Neuronal stem cell (in vitro differentiated cells): ENCODE measurements at regions not wholly inside any gene's neighbourhood (a gene's known extent, or its start where the extent isn't known, plus 50 kb on each side); places are given as distances from the start of the nearest gene placed in this dataset.
A peak's percentile ranks its signal among the peaks of the same experiment; 100 is the strongest.

Experiments
- DNase-seq: peaks from one replicate; pipeline ENCODE4 v3.0.0-alpha.2; 2013; ENCODE audit warnings: low spot score
- H2AFZ ChIP-seq: one replicate; pipeline ENCODE4 v1.6.1; 2013; ENCODE audit warnings: mild to moderate bottlenecking, low read length, inconsistent platforms
- H2AK5ac ChIP-seq: 2 replicates; pipeline ENCODE4 v1.6.1; 2013; ENCODE audit warnings: low read depth, mild to moderate bottlenecking, inconsistent platforms, low read length, moderate library complexity, mixed read lengths
- H2BK120ac ChIP-seq: 2 replicates; pipeline ENCODE4 v1.6.1; 2013; ENCODE audit warnings: low read depth, mild to moderate bottlenecking, inconsistent platforms, low read length, moderate library complexity, mixed read lengths
- H2BK12ac ChIP-seq: one replicate; pipeline ENCODE4 v1.6.1; 2013; ENCODE audit warnings: low read length, inconsistent platforms
- H2BK15ac ChIP-seq: 2 replicates; pipeline ENCODE4 v1.6.1; 2013; ENCODE audit warnings: mild to moderate bottlenecking, low read length, inconsistent platforms, mixed read lengths
- H2BK5ac ChIP-seq: one replicate; pipeline ENCODE4 v1.6.1; 2013; ENCODE audit warnings: inconsistent platforms, mild to moderate bottlenecking, low read length, moderate library complexity
- H3K14ac ChIP-seq: one replicate; pipeline ENCODE4 v1.6.1; 2013; ENCODE audit warnings: low read length, inconsistent platforms
- H3K18ac ChIP-seq: 2 replicates; pipeline ENCODE4 v1.6.1; 2013; ENCODE audit warnings: low read length, inconsistent platforms
- H3K23ac ChIP-seq: 2 replicates; pipeline ENCODE4 v1.6.1; 2013; ENCODE audit warnings: low read depth, mild to moderate bottlenecking, mixed read lengths, low read length, inconsistent platforms; ENCODE audit not compliant: poor library complexity
- H3K27ac ChIP-seq: replicated peaks from 3 replicates; pipeline ENCODE4 v1.5.1; 2013; ENCODE audit warnings: low read length, inconsistent platforms
- H3K27me3 ChIP-seq, 3 experiments: 2 replicates each; pipeline ENCODE4 v1.6.1; 2013; ENCODE audit warnings: low read length in 3 of 3, mild to moderate bottlenecking in 2 of 3, inconsistent platforms in 1 of 3, low read depth in 1 of 3, mixed read lengths in 1 of 3, moderate library complexity in 1 of 3; ENCODE audit not compliant: control insufficient read depth in 3 of 3, insufficient read depth in 3 of 3
- H3K36me3 ChIP-seq, 2 donors: replicated peaks in 1 of 2; 2 replicates each; pipeline ENCODE4 v1.6.1; 2013; ENCODE audit warnings: low read length in 2 of 2; ENCODE audit not compliant: control insufficient read depth in 2 of 2, insufficient read depth in 2 of 2
- H3K4ac ChIP-seq: 2 replicates; pipeline ENCODE4 v1.6.1; 2013; ENCODE audit warnings: inconsistent platforms, mild to moderate bottlenecking, low read length, moderate library complexity
- H3K4me1 ChIP-seq, 2 donors: 1 replicate in 1 of 2; 2 replicates in 1 of 2; pipeline ENCODE4 v1.6.1; 2013; ENCODE audit warnings: low read length in 2 of 2, low read depth in 1 of 2; ENCODE audit not compliant: control insufficient read depth in 2 of 2, insufficient read depth in 1 of 2
- H3K4me2 ChIP-seq: one replicate; pipeline ENCODE4 v1.6.1; 2013; ENCODE audit warnings: mild to moderate bottlenecking, low read length, inconsistent platforms; ENCODE audit not compliant: insufficient read depth, poor library complexity, severe bottlenecking
- H3K4me3 ChIP-seq, 2 donors: 2 replicates each; pipeline ENCODE4 v1.5.1; 2013; ENCODE audit warnings: low read length in 2 of 2, mild to moderate bottlenecking in 2 of 2, inconsistent platforms in 1 of 2, moderate library complexity in 1 of 2
- H3K79me1 ChIP-seq: one replicate; pipeline ENCODE4 v1.6.1; 2013; ENCODE audit warnings: low read depth, mild to moderate bottlenecking, inconsistent platforms, low read length, moderate library complexity
- H3K9ac ChIP-seq: one replicate; pipeline ENCODE4 v1.6.1; 2013; ENCODE audit warnings: mild to moderate bottlenecking, low read depth, low read length, inconsistent platforms; ENCODE audit not compliant: poor library complexity
- H3K9me3 ChIP-seq, 2 donors: replicated peaks in 1 of 2; 2 replicates each; pipeline versions ENCODE3 to v1.6.1; 2013; ENCODE audit warnings: low read length in 2 of 2, mild to moderate bottlenecking in 2 of 2, inconsistent platforms in 1 of 2, low read depth in 1 of 2, mixed read lengths in 1 of 2, moderate library complexity in 1 of 2; ENCODE audit not compliant: control insufficient read depth in 2 of 2, insufficient read depth in 1 of 2
- H4K8ac ChIP-seq: one replicate; pipeline ENCODE4 v1.6.1; 2013; ENCODE audit warnings: low read depth, mild to moderate bottlenecking, inconsistent platforms, low read length, moderate library complexity
- H4K91ac ChIP-seq: one replicate; pipeline ENCODE4 v1.6.1; 2013; ENCODE audit warnings: low read length, low read depth, mild to moderate bottlenecking, inconsistent platforms; ENCODE audit not compliant: poor library complexity
- WGBS, 2 donors: extraction: QIAGEN DNeasy Blood & Tissue Kit; methylation state at CpG; one replicate each; pipeline ENCODE4 v1.1.7; 2013; ENCODE audit warnings: missing lambda C conversion rate in 2 of 2, mixed read lengths in 1 of 2; ENCODE audit not compliant: insufficient read length in 2 of 2, insufficient replicate concordance in 1 of 2; ENCODE audit errors: extremely low coverage in 2 of 2; 5-methylcytosine and 5-hydroxymethylcytosine counted together

GRCh38 chr6:121806116-121806515 is 370.7 kb downstream of the GJA1 start:
- no peak overlapping the region for H2BK12ac ChIP-seq
- no peak overlapping the region for H2AFZ ChIP-seq
- H3K4me1 ChIP-seq: peaks cover 3 to 7% of the 10 kb centered on the region in 2 donors
- H3K79me1 ChIP-seq: no peaks in the 10 kb centered on the region
- no peak overlapping the region for H3K18ac ChIP-seq
- peaks cover 0 to 6% of the 10 kb centered on the region in 2 donors for H3K9me3 ChIP-seq
- no peak overlapping the region for H3K9ac ChIP-seq
- no peak overlapping the region for H3K14ac ChIP-seq
- H4K8ac ChIP-seq: no peak overlapping the region
- DNase-seq: no peak
- H4K91ac ChIP-seq: no peak overlapping the region
- no peak overlapping the region for H3K23ac ChIP-seq
- no peaks in the 10 kb centered on the region for H3K36me3 ChIP-seq
- H2AK5ac ChIP-seq: no peak overlapping the region
- H2BK5ac ChIP-seq: no peak overlapping the region
- H3K27me3 ChIP-seq: no peaks in the 10 kb centered on the region
- H3K27ac ChIP-seq: no peak overlapping the region
- H2BK15ac ChIP-seq: no peak overlapping the region
- no peak overlapping the region for H3K4me2 ChIP-seq
- H2BK120ac ChIP-seq: no peak overlapping the region
- no CpG with 5 or more reads among the region's 1 CpG for WGBS, 2 donors
- H3K4ac ChIP-seq: no peak overlapping the region
- H3K4me3 ChIP-seq: no peak overlapping the region

DNA sequence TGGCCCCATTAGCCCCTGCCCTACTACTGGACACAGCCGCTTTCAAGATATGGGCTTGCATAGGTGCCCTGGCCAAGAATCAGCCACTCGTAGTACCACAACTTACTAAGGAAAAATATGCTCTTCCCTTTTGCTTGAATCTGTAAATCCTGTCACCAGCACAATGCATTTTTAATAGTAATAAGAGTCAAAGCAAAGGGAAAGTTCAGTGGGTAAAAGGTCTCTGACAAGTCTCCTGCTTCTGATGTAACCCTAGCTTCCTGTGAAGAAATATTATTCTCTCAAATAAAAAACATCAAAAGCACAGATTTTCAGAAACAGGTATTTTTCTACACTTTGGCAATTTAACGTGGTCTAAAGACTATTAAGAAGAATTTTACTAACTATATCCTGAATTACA is 373.8 kb downstream of the GJA1 start:
- Histone ChIP-seq H3K9me3 (peaks cover 0 to 6% of the 10 kb centered on the region in 2 donors), H3K23ac (no peak overlapping the region), H3K4me1 (peaks cover 8 to 13% of the 10 kb centered on the region in 2 donors), H4K8ac (no peak overlapping the region), H2AFZ (no peak overlapping the region), H2BK15ac (no peak overlapping the region), H3K4ac (no peak overlapping the region), H3K18ac (no peak overlapping the region), H4K91ac (no peak overlapping the region), H3K79me1 (no peaks in the 10 kb centered on the region), H2BK12ac (no peak overlapping the region), H3K27me3 (no peaks in the 10 kb centered on the region), H3K4me2 (no peak overlapping the region), H3K4me3 (no peak overlapping the region), H2BK120ac (no peak overlapping the region), H3K14ac (no peak overlapping the region), H2BK5ac (no peak overlapping the region), H3K9ac (no peak overlapping the region), H3K27ac (no peak overlapping the region), H3K36me3 (no peaks in the 10 kb centered on the region), H2AK5ac (no peak overlapping the region)
- no peak for DNase-seq
- no CpG with 5 or more reads among the region's 3 CpGs for WGBS, 2 donors

DNA sequence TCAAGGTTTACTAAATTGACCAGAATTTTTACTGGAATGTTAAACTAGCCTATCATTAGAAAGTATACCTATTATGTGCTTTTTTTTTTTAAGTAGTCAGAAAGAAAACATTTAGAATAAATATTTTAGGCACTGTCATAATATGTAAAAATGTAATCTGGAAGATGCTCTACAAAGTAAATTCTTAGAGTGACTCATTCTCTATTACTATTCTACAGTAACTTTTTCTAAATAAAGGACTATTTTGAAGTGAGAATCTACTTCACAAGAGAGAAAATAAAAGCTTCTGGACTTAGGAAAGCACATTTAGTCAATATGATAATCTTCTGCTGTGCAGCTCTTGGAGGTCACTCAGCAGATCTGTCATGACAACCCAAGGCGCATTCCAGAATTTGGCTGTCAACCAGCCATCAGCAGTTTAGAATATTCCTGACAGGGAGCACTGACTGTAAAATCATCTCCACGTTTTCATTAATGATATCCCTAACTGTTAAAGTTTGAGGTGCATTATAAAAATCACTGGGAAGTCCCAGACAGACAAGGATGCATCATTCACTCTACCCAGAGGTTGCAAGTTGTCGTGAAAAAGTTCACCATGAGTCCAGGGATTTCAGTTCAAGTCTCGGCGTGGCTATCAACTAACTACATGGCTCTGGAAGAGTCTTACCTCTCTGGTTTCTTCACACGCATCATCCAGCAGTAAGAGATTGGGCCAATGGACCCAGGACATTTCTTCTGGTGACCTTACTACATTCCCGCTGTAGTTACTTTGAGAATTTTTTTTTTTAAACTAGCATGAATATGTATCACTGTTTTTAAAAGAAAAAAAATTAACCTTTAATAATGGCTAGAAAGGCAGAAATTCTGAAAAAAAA is 374.9 kb downstream of the GJA1 start:
- Histone ChIP-seq H4K8ac (no peak overlapping the region), H3K27ac (no peak overlapping the region), H3K36me3 (no peaks in the 10 kb centered on the region), H3K79me1 (no peaks in the 10 kb centered on the region), H3K4ac (no peak overlapping the region), H3K14ac (no peak overlapping the region), H3K4me2 (no peak overlapping the region), H2AK5ac (no peak overlapping the region), H3K4me1 (peaks cover 8 to 13% of the 10 kb centered on the region in 2 donors), H3K9ac (no peak overlapping the region), H3K23ac (no peak overlapping the region), H2BK15ac (no peak overlapping the region), H3K18ac (no peak overlapping the region), H2BK5ac (no peak overlapping the region), H3K4me3 (no peak overlapping the region), H4K91ac (no peak overlapping the region), H2BK120ac (no peak overlapping the region), H3K27me3 (no peaks in the 10 kb centered on the region), H3K9me3 (peaks cover 0 to 6% of the 10 kb centered on the region in 2 donors), H2BK12ac (no peak overlapping the region), H2AFZ (no peak overlapping the region)
- no CpG with 5 or more reads among the region's 7 CpGs for WGBS, 2 donors
- no peak for DNase-seq

DNA sequence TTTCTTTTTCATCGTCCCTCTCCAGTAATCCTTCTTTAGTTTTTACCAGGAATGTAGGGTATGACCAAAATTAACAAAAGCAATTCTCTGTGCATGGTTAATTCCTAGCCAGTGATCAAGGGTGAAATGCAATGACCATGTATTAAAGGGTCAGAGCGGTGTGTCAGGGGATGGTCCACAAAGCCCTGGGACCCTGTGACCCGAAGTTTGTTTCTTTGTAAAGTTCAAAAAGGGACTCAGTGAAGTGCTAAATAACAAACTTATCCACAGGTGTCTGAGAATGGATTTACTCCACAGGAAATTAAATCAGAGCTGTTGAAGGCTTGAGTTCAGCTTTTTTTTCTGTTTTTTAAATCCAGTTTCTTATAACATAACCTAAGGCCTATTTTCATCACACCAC is 375.7 kb downstream of the GJA1 start:
- no CpG with 5 or more reads among the region's 3 CpGs for WGBS, 2 donors
- no peak overlapping the region for H2BK12ac ChIP-seq
- no peak overlapping the region for H3K4me2 ChIP-seq

More for the DNA sequence above, 375.7 kb downstream of the GJA1 start:
- no peak overlapping the region for H3K23ac ChIP-seq
- H3K27ac ChIP-seq: no peak overlapping the region
- DNase-seq: peak; percentile 44
- no peak overlapping the region for H2AK5ac ChIP-seq
- no peak overlapping the region for H2BK5ac ChIP-seq
- no peak overlapping the region for H2AFZ ChIP-seq
- H3K4me3 ChIP-seq: no peak overlapping the region
- H3K79me1 ChIP-seq: no peaks in the 10 kb centered on the region
- H3K4me1 ChIP-seq: peaks cover 8 to 13% of the 10 kb centered on the region in 2 donors
- H4K8ac ChIP-seq: no peak overlapping the region
- no peaks in the 10 kb centered on the region for H3K36me3 ChIP-seq
- no peak overlapping the region for H2BK15ac ChIP-seq
- H3K4ac ChIP-seq: no peak overlapping the region
- no peak overlapping the region for H3K9ac ChIP-seq
- H4K91ac ChIP-seq: no peak overlapping the region
- no peak overlapping the region for H2BK120ac ChIP-seq
- no peak overlapping the region for H3K18ac ChIP-seq
- H3K14ac ChIP-seq: no peak overlapping the region
- peaks cover 0 to 6% of the 10 kb centered on the region in 2 donors for H3K9me3 ChIP-seq
- H3K27me3 ChIP-seq: no peaks in the 10 kb centered on the region
